ENCODE measurements at regions not wholly inside any gene's neighbourhood (a gene's known extent, or its start where the extent isn't known, plus 50 kb on each side); places are given as distances from the start of the nearest gene placed in this dataset.

DNA sequence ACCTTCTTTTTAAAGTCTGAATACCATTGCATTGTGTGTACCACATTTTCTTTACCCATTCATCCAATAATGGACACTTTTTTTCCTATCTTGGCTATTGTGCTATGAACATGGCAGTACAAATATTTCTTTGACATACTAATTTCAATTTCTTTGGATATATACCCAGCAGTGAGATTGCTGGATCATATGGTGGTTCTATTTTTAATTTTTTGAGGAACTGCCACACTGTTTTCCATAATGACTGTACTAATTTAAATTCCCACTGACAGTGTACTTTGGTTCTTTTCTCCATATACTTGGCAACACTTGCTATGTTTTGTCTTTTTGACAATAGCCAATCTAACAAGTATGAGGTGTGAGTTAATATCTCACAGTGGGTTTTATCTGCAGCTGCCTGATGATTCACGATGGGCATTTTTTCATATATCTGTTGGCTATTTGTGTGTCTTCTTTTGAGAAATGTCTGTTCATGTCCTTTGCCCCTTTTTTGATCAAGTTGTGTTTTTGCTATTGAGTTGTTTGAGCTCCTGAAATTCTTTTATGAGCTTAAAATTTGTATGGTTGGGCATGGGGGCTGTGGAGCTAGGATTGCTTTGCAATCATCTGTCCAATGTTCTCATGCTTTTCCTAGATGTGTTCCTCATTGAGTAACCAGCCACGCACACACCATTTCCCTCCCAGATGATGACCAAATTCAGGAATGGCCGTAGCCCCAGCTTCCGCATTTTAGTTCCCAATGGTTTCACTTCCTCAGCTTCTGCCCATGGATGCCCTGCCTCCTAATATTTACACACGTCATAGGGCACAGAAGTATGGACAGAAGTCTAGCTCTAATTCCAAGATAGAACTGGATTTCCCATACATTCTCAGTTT lies 380.0 kb upstream of the SGCG start:
- TF ChIP-seq EZH2 (IDR thresholded peaks at IDR 0.05; ENCODE audit: low read depth) (no peak), CTCF (conservative IDR thresholded peaks at IDR 0.05) (no peak)
